ENCODE measurements at regions not wholly inside any gene's neighbourhood (a gene's known extent, or its start where the extent isn't known, plus 50 kb on each side); places are given as distances from the start of the nearest gene placed in this dataset.

DNA sequence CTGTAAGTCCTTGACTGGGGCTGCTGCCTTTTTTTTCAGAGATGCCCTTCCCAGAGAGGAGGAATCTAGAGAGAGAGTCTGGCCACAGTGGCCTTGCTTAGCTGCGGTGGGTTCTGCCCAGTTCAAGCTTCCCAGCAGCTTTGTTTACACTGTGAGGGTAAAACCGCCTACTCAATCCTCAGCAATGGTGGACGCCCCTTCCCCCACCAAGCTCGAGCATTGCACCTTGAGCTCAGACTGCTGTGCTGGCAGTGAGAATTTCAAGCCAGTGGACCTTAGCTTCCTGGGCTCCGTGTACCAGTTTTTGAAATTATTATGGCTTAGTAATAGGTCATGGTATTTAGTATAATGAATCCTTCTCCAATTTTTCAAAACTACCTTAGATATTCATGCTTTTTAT lies 395.4 kb downstream of the NPIPA7 start:
- TF ChIP-seq ZBTB20 (tag by site-specific recombination; IDR thresholded peaks at IDR 0.05) (no peak), ZNF274 (IDR thresholded peaks at IDR 0.05; ENCODE audit: low read length) (no peak), ZNF274 (tag by site-specific recombination; IDR thresholded peaks at IDR 0.05; ENCODE audit: borderline replicate concordance) (no peak), ZNF426 (tag by site-specific recombination; IDR thresholded peaks at IDR 0.05) (no peak), ZNF571 (tag by site-specific recombination; IDR thresholded peaks at IDR 0.05) (no peak)

Data from HEK293 (cell line).